ENCODE measurements at regions not wholly inside any gene's neighbourhood (a gene's known extent, or its start where the extent isn't known, plus 50 kb on each side); places are given as distances from the start of the nearest gene placed in this dataset.

DNA sequence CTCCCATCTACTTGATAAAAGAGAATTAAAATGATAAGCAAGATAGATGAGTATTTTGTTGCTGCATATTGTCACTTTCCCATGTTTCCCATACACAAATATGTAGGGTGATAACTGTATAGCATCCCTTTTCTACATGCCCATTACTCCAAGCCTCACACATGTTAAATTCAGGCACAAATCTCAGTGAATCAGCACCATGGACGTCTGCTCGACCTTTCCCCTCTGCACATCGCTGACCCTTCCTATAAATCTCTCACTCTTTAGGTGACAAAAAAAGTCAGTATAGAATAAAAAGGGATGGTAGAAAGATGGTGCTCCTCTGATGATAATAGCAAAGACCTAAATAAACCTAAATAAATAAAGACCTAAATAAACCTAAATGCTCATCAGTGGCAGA is 1097.7 kb upstream of the C9orf72 start:
- no peak for DNase-seq (ENCODE audit: low spot score)
- TF ChIP-seq, protein P1, sequence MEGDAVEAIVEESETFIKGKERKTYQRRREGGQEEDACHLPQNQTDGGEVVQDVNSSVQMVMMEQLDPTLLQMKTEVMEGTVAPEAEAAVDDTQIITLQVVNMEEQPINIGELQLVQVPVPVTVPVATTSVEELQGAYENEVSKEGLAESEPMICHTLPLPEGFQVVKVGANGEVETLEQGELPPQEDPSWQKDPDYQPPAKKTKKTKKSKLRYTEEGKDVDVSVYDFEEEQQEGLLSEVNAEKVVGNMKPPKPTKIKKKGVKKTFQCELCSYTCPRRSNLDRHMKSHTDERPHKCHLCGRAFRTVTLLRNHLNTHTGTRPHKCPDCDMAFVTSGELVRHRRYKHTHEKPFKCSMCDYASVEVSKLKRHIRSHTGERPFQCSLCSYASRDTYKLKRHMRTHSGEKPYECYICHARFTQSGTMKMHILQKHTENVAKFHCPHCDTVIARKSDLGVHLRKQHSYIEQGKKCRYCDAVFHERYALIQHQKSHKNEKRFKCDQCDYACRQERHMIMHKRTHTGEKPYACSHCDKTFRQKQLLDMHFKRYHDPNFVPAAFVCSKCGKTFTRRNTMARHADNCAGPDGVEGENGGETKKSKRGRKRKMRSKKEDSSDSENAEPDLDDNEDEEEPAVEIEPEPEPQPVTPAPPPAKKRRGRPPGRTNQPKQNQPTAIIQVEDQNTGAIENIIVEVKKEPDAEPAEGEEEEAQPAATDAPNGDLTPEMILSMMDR (conservative IDR thresholded peaks at IDR 0.05; ENCODE audit: low read depth): no peak
- H3K27ac ChIP-seq: no peak overlapping the region
- ChIA-PET POLR2A (ENCODE audit: low non-redundant PET) (no interaction called here), CTCF (interaction anchor here (0.6 to 0.7 kb wide), 4 partner anchors 10 to 1045 kb away, joined by 3 to 8 read pairs (median 3); no protein-coding TSS in a partner anchor)

DNA sequence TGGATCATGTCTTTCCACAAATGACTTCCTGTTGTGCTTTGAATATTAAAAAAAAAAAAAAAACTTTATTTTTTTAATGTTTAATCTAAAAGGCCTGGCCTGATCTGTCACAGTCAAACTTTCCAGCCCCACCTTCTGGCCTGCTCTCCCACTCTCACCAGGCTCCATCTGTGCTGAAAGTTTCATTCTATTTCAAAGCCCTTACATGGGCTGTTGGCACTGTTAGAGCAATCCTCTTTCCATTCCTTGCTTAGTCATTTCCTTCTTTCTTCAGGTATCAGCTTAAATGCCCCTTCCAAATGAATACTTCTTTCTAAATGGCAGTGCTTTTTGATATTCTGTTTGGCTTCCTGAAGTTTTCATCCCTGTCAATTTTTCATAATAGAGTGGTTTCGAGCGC is 1104.8 kb upstream of the C9orf72 start:
- H3K27ac ChIP-seq: no peak overlapping the region
- CTCF ChIA-PET: interaction anchor here (0.6 to 0.7 kb wide), 2 partner anchors 1230 to 1344 kb away, joined by 3 to 4 read pairs; no protein-coding TSS in a partner anchor
- no peak for DNase-seq (ENCODE audit: low spot score)
- TF ChIP-seq, protein P1 (conservative IDR thresholded peaks at IDR 0.05; ENCODE audit: low read depth): no peak
- POLR2A ChIA-PET (ENCODE audit: low non-redundant PET): no interaction called here

DNA sequence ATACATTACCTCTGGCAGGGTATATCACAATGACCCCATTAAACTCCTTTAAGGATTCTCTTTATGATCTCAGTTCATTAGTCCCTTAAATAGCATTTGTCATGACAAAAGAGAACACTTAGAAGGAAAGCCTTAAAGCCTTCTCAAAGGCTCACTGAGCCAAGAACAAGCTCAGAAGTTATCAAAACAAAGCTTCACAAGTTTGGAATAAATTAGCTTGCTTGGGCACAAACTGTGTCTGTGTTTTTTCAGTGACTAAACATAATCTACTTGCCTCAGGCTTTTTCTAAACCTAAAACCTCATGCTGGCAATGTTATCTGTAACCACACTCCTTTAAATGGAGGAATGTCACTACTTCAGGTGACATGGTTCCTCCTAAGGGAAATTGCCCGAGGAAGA is 1114.9 kb upstream of the C9orf72 start:
- POLR2A ChIA-PET (ENCODE audit: low non-redundant PET): no interaction called here
- no peak for DNase-seq (ENCODE audit: low spot score)

DNA sequence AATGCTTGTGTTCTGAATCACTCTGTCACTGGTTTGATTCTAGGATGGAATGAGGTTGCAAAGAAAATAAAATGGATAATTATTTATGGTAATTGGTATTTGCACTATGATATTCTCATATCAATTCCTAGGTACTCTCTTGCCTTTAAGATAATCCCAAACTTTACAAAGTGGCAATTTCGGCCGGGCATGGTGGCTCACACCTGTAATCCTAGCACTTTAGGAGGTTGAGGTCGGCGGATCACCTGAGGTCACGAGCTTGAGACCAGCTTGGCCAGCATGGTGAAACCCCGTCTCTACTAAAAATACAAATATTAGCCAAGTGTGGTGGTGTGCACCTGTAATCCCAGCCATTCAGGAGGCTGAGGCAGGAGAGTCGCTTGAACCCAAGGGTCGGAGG is 1118.7 kb upstream of the C9orf72 start:
- TF ChIP-seq, protein P1 (conservative IDR thresholded peaks at IDR 0.05; ENCODE audit: low read depth): no peak
- no peak for DNase-seq (ENCODE audit: low spot score)
- ChIA-PET CTCF (no interaction called here), POLR2A (ENCODE audit: low non-redundant PET) (no interaction called here)
- H3K27ac ChIP-seq: no peak overlapping the region

More for the DNA sequence above, 1114.9 kb upstream of the C9orf72 start:
- no peak overlapping the region for H3K27ac ChIP-seq
- TF ChIP-seq, protein P1 (conservative IDR thresholded peaks at IDR 0.05; ENCODE audit: low read depth): no peak
- CTCF ChIA-PET: no interaction called here

DNA sequence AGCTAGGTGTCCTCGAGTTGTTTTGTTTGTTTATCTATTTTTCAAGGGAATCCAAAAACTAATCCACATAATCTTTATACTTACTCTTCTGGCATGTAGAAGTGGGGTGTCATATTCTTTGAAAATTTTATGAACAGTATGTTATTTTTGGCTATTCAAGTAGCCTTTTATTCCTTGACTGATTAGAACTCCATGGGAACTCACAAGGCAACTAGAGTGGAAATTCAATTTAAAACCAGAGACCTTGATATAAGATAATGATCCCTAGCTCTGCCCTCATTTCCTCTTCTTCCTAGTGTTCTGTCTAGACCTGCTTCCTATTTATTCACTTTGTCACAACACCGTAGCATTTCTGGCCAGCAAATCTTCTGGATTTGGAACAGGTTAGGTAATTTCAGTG is 1123.7 kb upstream of the C9orf72 start:
- ChIA-PET CTCF (interaction anchor here (0.6 kb wide), 1 partner anchor 13 kb away, joined by 4 read pairs; no protein-coding TSS in a partner anchor), POLR2A (ENCODE audit: low non-redundant PET) (no interaction called here)
- no peak overlapping the region for H3K27ac ChIP-seq
- no peak for DNase-seq (ENCODE audit: low spot score)
- TF ChIP-seq, protein P1 (conservative IDR thresholded peaks at IDR 0.05; ENCODE audit: low read depth): no peak

DNA sequence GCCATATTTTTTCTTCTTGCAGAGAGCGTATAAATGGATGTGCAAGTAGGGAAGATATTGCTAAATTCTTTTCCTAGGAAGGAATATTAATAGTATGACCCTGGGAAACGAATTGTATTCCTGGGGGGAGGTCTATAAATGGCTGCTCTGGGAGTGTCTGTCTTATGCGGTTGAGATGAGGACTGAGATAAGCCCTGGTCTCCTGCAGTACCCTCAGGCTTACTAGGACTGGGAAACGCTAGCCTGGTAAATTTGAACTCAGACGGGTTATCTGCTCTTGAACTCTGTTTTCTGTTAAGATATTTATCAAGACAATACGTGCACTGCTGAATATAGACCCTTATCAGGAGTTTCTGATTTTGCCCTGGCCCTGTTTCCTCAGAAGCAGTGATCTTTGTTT is 1126.4 kb upstream of the C9orf72 start:
- H3K27ac ChIP-seq: no peak overlapping the region
- POLR2A ChIA-PET (ENCODE audit: low non-redundant PET): no interaction called here
- TF ChIP-seq, protein P1 (conservative IDR thresholded peaks at IDR 0.05; ENCODE audit: low read depth): no peak
- DNase-seq (ENCODE audit: low spot score): no peak
- CTCF ChIA-PET: no interaction called here

DNA sequence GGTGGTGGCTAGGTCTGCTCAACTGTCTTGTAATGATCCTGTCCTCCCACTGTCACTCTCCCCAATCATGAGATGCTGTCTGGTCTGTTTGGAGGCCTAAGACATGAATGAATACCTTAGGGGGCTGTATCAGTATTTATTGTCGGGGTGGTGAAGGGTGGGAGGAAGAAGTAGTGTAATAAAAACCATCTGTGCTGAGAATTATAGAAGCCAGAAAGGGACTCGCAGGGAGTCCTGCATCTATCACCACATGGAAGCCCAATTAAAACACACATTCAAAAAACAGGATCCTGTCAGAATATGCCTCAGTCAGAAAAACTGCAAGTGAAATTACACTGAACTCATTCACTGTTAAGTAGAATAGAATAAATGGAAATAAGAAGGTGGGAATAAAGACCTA is 1134.3 kb upstream of the C9orf72 start:
- ChIA-PET CTCF (no interaction called here), POLR2A (ENCODE audit: low non-redundant PET) (no interaction called here)
- TF ChIP-seq, protein P1 (conservative IDR thresholded peaks at IDR 0.05; ENCODE audit: low read depth): no peak
- no peak for DNase-seq (ENCODE audit: low spot score)
- no peak overlapping the region for H3K27ac ChIP-seq

All from RWPE1 (cell line).